ENCODE measurements at regions not wholly inside any gene's neighbourhood (a gene's known extent, or its start where the extent isn't known, plus 50 kb on each side); places are given as distances from the start of the nearest gene placed in this dataset.

GRCh38 chr4:120225527-120225926 is 158.9 kb upstream of the MAD2L1 start:
- no peak for ATAC-seq (ENCODE audit: low FRiP score in 2 of 2)
- H3K27ac ChIP-seq, result no peak overlapping the region
- TF ChIP-seq CTCF (IDR thresholded peaks at IDR 0.05) (no peak), EP300 (IDR thresholded peaks at IDR 0.05) (no peak), POLR2A (IDR thresholded peaks at IDR 0.05) (no peak), POLR2AphosphoS5 (IDR thresholded peaks at IDR 0.05) (no peak)
- no peaks in the 10 kb centered on the region for H3K9me3 ChIP-seq
- no peaks in the 10 kb centered on the region for H3K36me3 ChIP-seq
- H3K4me3 ChIP-seq, result no peak overlapping the region
- no peak for DNase-seq
- 93 to 95% methylated on average over 2 of the region's 2 CpGs for WGBS, 2 donors
- no peaks in the 10 kb centered on the region for H3K4me1 ChIP-seq
- no peaks in the 10 kb centered on the region for H3K27me3 ChIP-seq

- H3K27ac ChIP-seq, result no peak overlapping the region
- no peaks in the 10 kb centered on the region for H3K36me3 ChIP-seq
- no peak for ATAC-seq (ENCODE audit: low FRiP score in 2 of 2)
- no peaks in the 10 kb centered on the region for H3K27me3 ChIP-seq
- H3K9me3 ChIP-seq, result no peaks in the 10 kb centered on the region
- WGBS, 2 donors, result 48 to 89% methylated on average over 2 of the region's 2 CpGs
- H3K4me3 ChIP-seq, result no peak overlapping the region
- no peaks in the 10 kb centered on the region for H3K4me1 ChIP-seq
- TF ChIP-seq EP300 (IDR thresholded peaks at IDR 0.05) (no peak), CTCF (IDR thresholded peaks at IDR 0.05) (no peak), POLR2AphosphoS5 (IDR thresholded peaks at IDR 0.05) (no peak), POLR2A (IDR thresholded peaks at IDR 0.05) (no peak)
- no peak for DNase-seq
Observed at GRCh38 chr4:120218981-120219380, 152.3 kb upstream of the MAD2L1 start.

GRCh38 chr4:120215350-120215749 is 148.7 kb upstream of the MAD2L1 start:
- no peak for DNase-seq
- Histone ChIP-seq H3K27ac (no peak overlapping the region), H3K4me1 (no peaks in the 10 kb centered on the region), H3K4me3 (no peak overlapping the region), H3K9me3 (no peaks in the 10 kb centered on the region), H3K36me3 (no peaks in the 10 kb centered on the region), H3K27me3 (no peaks in the 10 kb centered on the region)
- ATAC-seq (ENCODE audit: low FRiP score in 2 of 2), result no peak
- TF ChIP-seq POLR2AphosphoS5 (IDR thresholded peaks at IDR 0.05) (no peak), EP300 (IDR thresholded peaks at IDR 0.05) (no peak), CTCF (IDR thresholded peaks at IDR 0.05) (no peak), POLR2A (IDR thresholded peaks at IDR 0.05) (no peak)
- 81 to 82% methylated on average over 1 of the region's 1 CpG for WGBS, 2 donors

GRCh38 chr4:120211408-120212015 is 144.9 kb upstream of the MAD2L1 start:
- Histone ChIP-seq H3K4me1 (no peaks in the 10 kb centered on the region), H3K4me3 (no peak overlapping the region), H3K9me3 (no peaks in the 10 kb centered on the region), H3K36me3 (no peaks in the 10 kb centered on the region), H3K27me3 (no peaks in the 10 kb centered on the region), H3K27ac (no peak overlapping the region)
- DNase-seq (no peak), ATAC-seq (ENCODE audit: low FRiP score in 2 of 2) (no peak)
- no peak for TF ChIP-seq EP300 (IDR thresholded peaks at IDR 0.05)
- TF ChIP-seq POLR2AphosphoS5 (IDR thresholded peaks at IDR 0.05), result no peak
- TF ChIP-seq CTCF (IDR thresholded peaks at IDR 0.05), result no peak
- 68 to 70% methylated on average over 4 of the region's 4 CpGs for WGBS, 2 donors

- Histone ChIP-seq H3K4me1 (no peaks in the 10 kb centered on the region), H3K36me3 (no peaks in the 10 kb centered on the region), H3K27me3 (no peaks in the 10 kb centered on the region), H3K4me3 (no peak overlapping the region), H3K27ac (no peak overlapping the region), H3K9me3 (no peaks in the 10 kb centered on the region)
- TF ChIP-seq CTCF (IDR thresholded peaks at IDR 0.05) (no peak), POLR2A (IDR thresholded peaks at IDR 0.05) (no peak), EP300 (IDR thresholded peaks at IDR 0.05) (no peak), POLR2AphosphoS5 (IDR thresholded peaks at IDR 0.05) (no peak)
- ATAC-seq (ENCODE audit: low FRiP score in 2 of 2), result no peak
- DNase-seq, result no peak
- WGBS, 2 donors, result 61 to 82% methylated on average over 4 of the region's 4 CpGs
Observed at GRCh38 chr4:120209706-120210105, 143.1 kb upstream of the MAD2L1 start.
